ENCODE measurements at regions not wholly inside any gene's neighbourhood (a gene's known extent, or its start where the extent isn't known, plus 50 kb on each side); places are given as distances from the start of the nearest gene placed in this dataset.
"Not testable (repeated sequence)": the region's sequence is repeated elsewhere in the genome, so short reads cannot be mapped to it uniquely, and the experiment has no call there.

DNA sequence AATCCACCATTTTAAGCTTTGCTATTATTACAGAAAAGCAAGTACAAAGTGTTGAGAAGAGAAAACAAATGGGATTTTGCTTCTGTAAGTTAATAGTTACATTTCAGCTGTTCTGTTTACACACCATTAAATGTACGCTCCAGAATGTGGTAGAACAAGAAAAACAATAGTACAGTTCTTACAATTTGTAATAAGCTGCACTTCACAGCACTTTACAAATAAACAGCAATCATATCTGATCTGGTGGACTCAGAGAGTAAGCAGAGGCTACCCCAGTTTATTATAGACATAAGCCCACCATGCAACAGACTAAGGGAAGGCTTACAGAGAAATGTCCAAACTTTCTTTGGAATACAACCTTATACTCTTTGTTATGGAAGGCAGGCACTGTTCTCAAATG lies 126.4 kb downstream of the OXSM start:
- no peak for DNase-seq (ENCODE audit: low read depth, low spot score)
- TF ChIP-seq, protein P1, sequence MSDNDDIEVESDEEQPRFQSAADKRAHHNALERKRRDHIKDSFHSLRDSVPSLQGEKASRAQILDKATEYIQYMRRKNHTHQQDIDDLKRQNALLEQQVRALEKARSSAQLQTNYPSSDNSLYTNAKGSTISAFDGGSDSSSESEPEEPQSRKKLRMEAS (IDR thresholded peaks at IDR 0.05; ENCODE audit: insufficient read depth, insufficient read length): no peak
- TF ChIP-seq POLR2A (IDR thresholded peaks at IDR 0.05; ENCODE audit: low read depth, low read length) (no peak), EZH2 (IDR thresholded peaks at IDR 0.05; ENCODE audit: borderline replicate concordance, low read depth, low read length, severe bottlenecking) (no peak), FOS (IDR thresholded peaks at IDR 0.05; ENCODE audit: borderline replicate concordance, insufficient read depth, low read length) (no peak), MYC (IDR thresholded peaks at IDR 0.05; ENCODE audit: low read depth, low read length) (no peak), POLR2AphosphoS5 (IDR thresholded peaks at IDR 0.05; ENCODE audit: insufficient read depth, low read depth, low read length) (no peak), JUN (IDR thresholded peaks at IDR 0.05; ENCODE audit: borderline replicate concordance, insufficient read depth, insufficient read length, low read depth) (no peak), CTCF (IDR thresholded peaks at IDR 0.05; ENCODE audit: extremely low read depth in 1 of 2, insufficient read depth in 1 of 2, low read depth in 1 of 2, low read length in 2 of 2) (no peak), GATA2 (IDR thresholded peaks at IDR 0.05; ENCODE audit: insufficient read depth, insufficient read length, low read depth, low read length) (no peak)
- ChIA-PET POLR2A (no interaction called here), CTCF (no interaction called here)
- H3K27ac ChIP-seq (ENCODE audit: insufficient read depth, low read depth, low read length): no peak overlapping the region
- no peak overlapping the region for H3K4me2 ChIP-seq (ENCODE audit: insufficient read depth, low read length)
- H3K4me3 ChIP-seq (replicated peaks in 1 of 3; ENCODE audit: insufficient read depth in 1 of 3, low read depth in 1 of 3, low read length in 3 of 3): no peak overlapping the region
- no peak overlapping the region for H3K9ac ChIP-seq (replicated peaks; ENCODE audit: extremely low read depth, insufficient read depth, low read length)
- H3K36me3 ChIP-seq (ENCODE audit: control insufficient read depth in 2 of 2, extremely low read depth in 1 of 2, insufficient read depth in 2 of 2, low read length in 2 of 2): no peaks in the 10 kb centered on the region
- no TSS peak for BruUV-seq (replicated peaks)
- no peaks in the 10 kb centered on the region for H4K20me1 ChIP-seq (replicated peaks; ENCODE audit: control insufficient read depth, extremely low read depth, insufficient read depth, low read length)
- no peaks in the 10 kb centered on the region for H3K9me3 ChIP-seq (replicated peaks; ENCODE audit: control insufficient read depth, insufficient read depth, low read length)
- dilution Hi-C loops (cut with MboI; ENCODE audit: extremely low pct_ligation_motif_present, low sequenced_read_pairs): no loop called here
- no peak for FAIRE-seq
- intact Hi-C loops (cut with micrococcal nuclease): no loop called here
- H2AFZ ChIP-seq (ENCODE audit: low read depth, low read length): no peak overlapping the region
- no peaks in the 10 kb centered on the region for H3K9me1 ChIP-seq (replicated peaks; ENCODE audit: control insufficient read depth, extremely low read depth, insufficient read depth, low read length)
- no peaks in the 10 kb centered on the region for H3K79me2 ChIP-seq (ENCODE audit: control insufficient read depth, insufficient read depth, low read length)
- no peaks in the 10 kb centered on the region for H3K4me1 ChIP-seq (ENCODE audit: control insufficient read depth, extremely low read depth, insufficient read depth, low read length)
- H3K27me3 ChIP-seq (ENCODE audit: control insufficient read depth in 2 of 2, insufficient read depth in 2 of 2, low read length in 2 of 2): no peaks in the 10 kb centered on the region

- H3K9ac ChIP-seq (replicated peaks; ENCODE audit: extremely low read depth, insufficient read depth, low read length); H3K4me3 ChIP-seq (replicated peaks in 1 of 3; ENCODE audit: insufficient read depth in 1 of 3, low read depth in 1 of 3, low read length in 3 of 3); H3K9me1 ChIP-seq (replicated peaks; ENCODE audit: control insufficient read depth, extremely low read depth, insufficient read depth, low read length); DNase-seq (ENCODE audit: low read depth, low spot score); intact Hi-C loops (cut with micrococcal nuclease); H4K20me1 ChIP-seq (replicated peaks; ENCODE audit: control insufficient read depth, extremely low read depth, insufficient read depth, low read length); FAIRE-seq; H3K79me2 ChIP-seq (ENCODE audit: control insufficient read depth, insufficient read depth, low read length); H3K27ac ChIP-seq (ENCODE audit: insufficient read depth, low read depth, low read length); POLR2A ChIA-PET; H3K4me1 ChIP-seq (ENCODE audit: control insufficient read depth, extremely low read depth, insufficient read depth, low read length); BruUV-seq (replicated peaks); H3K4me2 ChIP-seq (ENCODE audit: insufficient read depth, low read length); H3K9me3 ChIP-seq (replicated peaks; ENCODE audit: control insufficient read depth, insufficient read depth, low read length); dilution Hi-C loops (cut with MboI; ENCODE audit: extremely low pct_ligation_motif_present, low sequenced_read_pairs); CTCF ChIA-PET; H3K27me3 ChIP-seq (ENCODE audit: control insufficient read depth in 2 of 2, insufficient read depth in 2 of 2, low read length in 2 of 2); H2AFZ ChIP-seq (ENCODE audit: low read depth, low read length); H3K36me3 ChIP-seq (ENCODE audit: control insufficient read depth in 2 of 2, extremely low read depth in 1 of 2, insufficient read depth in 2 of 2, low read length in 2 of 2): not testable (repeated sequence)
Observed at GRCh38 chr3:25931967-25932366, 142.1 kb downstream of the OXSM start.

All from endothelial cell of umbilical vein (primary cell).